PFSK-1 (cell line): ENCODE measurements at regions not wholly inside any gene's neighbourhood (a gene's known extent, or its start where the extent isn't known, plus 50 kb on each side); places are given as distances from the start of the nearest gene placed in this dataset.

Experiments used
- FOXP2 ChIP-seq: optimal IDR thresholded peaks from 2 replicates; pipeline ENCODE3; 2011; ENCODE audit warnings: borderline replicate concordance, control low read depth, inconsistent platforms; ENCODE audit not compliant: insufficient read depth; ENCODE audit errors: extremely low read length, extremely low read depth
- POLR2AphosphoS5 ChIP-seq: IDR thresholded peaks from 2 replicates; pipeline ENCODE4 v1.6.1; 2012; ENCODE audit warnings: low read depth, mild to moderate bottlenecking, control low read depth, low read length, moderate library complexity
- SIN3A ChIP-seq: IDR thresholded peaks from 2 replicates; pipeline ENCODE4 v1.6.1; 2012; ENCODE audit warnings: mild to moderate bottlenecking, low read length, moderate library complexity, borderline replicate concordance; ENCODE audit not compliant: insufficient read depth
- TF ChIP-seq, protein P1 (sequence below), 2 experiments: IDR thresholded peaks; 2 replicates each; pipeline versions ENCODE4 v1.6.1 to v1.8.0; 2011 to 2012; ENCODE audit warnings: low read depth in 2 of 2, low read length in 2 of 2, control low read depth in 1 of 2, inconsistent platforms in 1 of 2, mild to moderate bottlenecking in 1 of 2, moderate library complexity in 1 of 2; ENCODE audit not compliant: insufficient read depth in 1 of 2

DNA sequence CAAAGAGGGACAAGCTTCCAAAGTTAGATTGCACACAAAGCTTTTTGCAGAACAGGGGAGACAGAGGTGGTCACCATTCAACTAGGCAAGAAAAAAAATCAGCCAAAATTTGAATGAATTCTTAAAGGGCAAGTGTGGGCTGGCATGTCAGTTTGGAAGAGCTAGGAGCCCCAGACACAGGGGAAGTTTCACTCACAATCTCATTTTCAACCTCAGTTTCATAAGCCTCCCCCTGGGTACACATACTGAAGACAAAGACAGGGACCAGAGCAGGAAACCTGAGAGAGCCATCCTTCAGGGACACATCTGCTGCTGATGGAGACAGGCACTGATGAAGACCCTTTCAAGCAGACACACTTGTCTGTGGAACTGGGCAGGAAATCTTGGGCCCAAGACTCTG is 106.3 kb upstream of the PSMD7 start:
- TF ChIP-seq SIN3A (no peak), FOXP2 (no peak), POLR2AphosphoS5 (no peak)
- TF ChIP-seq, protein P1, sequence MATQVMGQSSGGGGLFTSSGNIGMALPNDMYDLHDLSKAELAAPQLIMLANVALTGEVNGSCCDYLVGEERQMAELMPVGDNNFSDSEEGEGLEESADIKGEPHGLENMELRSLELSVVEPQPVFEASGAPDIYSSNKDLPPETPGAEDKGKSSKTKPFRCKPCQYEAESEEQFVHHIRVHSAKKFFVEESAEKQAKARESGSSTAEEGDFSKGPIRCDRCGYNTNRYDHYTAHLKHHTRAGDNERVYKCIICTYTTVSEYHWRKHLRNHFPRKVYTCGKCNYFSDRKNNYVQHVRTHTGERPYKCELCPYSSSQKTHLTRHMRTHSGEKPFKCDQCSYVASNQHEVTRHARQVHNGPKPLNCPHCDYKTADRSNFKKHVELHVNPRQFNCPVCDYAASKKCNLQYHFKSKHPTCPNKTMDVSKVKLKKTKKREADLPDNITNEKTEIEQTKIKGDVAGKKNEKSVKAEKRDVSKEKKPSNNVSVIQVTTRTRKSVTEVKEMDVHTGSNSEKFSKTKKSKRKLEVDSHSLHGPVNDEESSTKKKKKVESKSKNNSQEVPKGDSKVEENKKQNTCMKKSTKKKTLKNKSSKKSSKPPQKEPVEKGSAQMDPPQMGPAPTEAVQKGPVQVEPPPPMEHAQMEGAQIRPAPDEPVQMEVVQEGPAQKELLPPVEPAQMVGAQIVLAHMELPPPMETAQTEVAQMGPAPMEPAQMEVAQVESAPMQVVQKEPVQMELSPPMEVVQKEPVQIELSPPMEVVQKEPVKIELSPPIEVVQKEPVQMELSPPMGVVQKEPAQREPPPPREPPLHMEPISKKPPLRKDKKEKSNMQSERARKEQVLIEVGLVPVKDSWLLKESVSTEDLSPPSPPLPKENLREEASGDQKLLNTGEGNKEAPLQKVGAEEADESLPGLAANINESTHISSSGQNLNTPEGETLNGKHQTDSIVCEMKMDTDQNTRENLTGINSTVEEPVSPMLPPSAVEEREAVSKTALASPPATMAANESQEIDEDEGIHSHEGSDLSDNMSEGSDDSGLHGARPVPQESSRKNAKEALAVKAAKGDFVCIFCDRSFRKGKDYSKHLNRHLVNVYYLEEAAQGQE (IDR thresholded peaks at IDR 0.05; ENCODE audit: insufficient read depth in 1 of 2, low read depth in 2 of 2, low read length in 2 of 2): no peak
